ENCODE measurements at regions not wholly inside any gene's neighbourhood (a gene's known extent, or its start where the extent isn't known, plus 50 kb on each side); places are given as distances from the start of the nearest gene placed in this dataset.

DNA sequence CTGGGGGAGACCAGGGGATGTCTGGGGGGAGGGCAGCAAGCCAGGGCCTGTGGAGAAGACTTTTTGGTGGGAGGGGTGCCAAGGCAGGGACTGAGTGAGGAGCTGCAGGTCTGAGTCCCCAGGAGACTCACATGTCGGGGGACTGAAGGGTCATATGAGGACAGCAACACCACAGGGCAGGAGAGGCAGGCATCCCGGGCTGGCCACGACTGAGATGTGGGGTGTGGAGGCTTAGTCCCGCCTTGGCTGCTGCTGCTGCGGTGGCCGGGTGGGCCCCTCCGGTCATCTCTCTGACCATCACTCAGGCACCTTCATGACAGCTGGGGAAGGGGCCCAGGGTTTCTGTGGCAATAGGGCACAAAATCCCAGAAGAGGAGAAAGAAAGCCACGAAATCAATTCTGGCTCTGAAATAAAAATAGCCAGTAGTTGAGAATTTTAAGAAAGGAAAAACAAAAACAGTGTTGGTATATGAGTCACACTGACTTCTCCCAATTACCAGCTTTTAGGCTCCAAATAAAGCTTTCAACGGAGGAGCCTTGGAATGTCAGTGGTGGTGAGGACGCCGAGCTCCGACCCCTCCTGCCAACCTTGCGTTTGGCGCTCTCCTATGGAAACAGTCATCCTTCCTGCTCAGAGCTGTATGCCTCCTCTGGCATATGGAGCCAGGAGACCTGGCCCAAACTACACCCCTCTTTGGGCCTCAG, 52.9 kb upstream of the ITGA11 start:
- Histone ChIP-seq H3K79me1 (ENCODE audit: low read depth, low read length) (no peaks in the 10 kb centered on the region), H3K4me3 (ENCODE audit: extremely low read depth in 1 of 4, insufficient read depth in 2 of 4, low read depth in 3 of 4, low read length in 4 of 4) (no peak overlapping the region), H4K5ac (ENCODE audit: insufficient read length, low read depth, low read length) (no peak overlapping the region), H3K9me3 (ENCODE audit: insufficient read depth in 2 of 2, low read depth in 1 of 2, low read length in 1 of 2) (no peaks in the 10 kb centered on the region), H2BK120ac (replicated peaks; ENCODE audit: low read depth, low read length) (no peak overlapping the region), H3K79me2 (ENCODE audit: control insufficient read depth in 1 of 2, insufficient read depth in 2 of 2, low read length in 2 of 2) (no peaks in the 10 kb centered on the region), H3K4me1 (replicated peaks in 1 of 4; ENCODE audit: control insufficient read depth in 3 of 4, insufficient read depth in 4 of 4, low read length in 3 of 4) (0 out of 7 replicates have a peak, but pooled peaks cover 0 to 2% (median 0%) of the 10 kb centered on the region in 4 experiments), H3K4me2 (ENCODE audit: insufficient read depth in 1 of 2, low read depth in 2 of 2, low read length in 2 of 2) (no peak overlapping the region), H2BK5ac (ENCODE audit: low read depth, low read length) (no peak overlapping the region), H3K18ac (ENCODE audit: extremely low read depth, low read length) (no peak overlapping the region), H4K20me1 (replicated peaks in 1 of 2; ENCODE audit: control insufficient read depth in 1 of 2, insufficient read depth in 2 of 2, low read length in 2 of 2) (no peaks in the 10 kb centered on the region), H3K9ac (replicated peaks in 1 of 4; ENCODE audit: extremely low read depth in 1 of 4, low read depth in 3 of 4, low read length in 3 of 4) (no peak overlapping the region), H2AFZ (ENCODE audit: low read length) (no peak overlapping the region), H3K23me2 (ENCODE audit: low read depth, low read length) (no peaks in the 10 kb centered on the region), H3K4ac (replicated peaks; ENCODE audit: insufficient read length, low read depth, low read length) (no peak overlapping the region), H2BK15ac (ENCODE audit: low read length) (no peak overlapping the region), H3K14ac (ENCODE audit: insufficient read length) (no peak overlapping the region), H3K36me3 (ENCODE audit: control insufficient read depth in 2 of 4, insufficient read depth in 4 of 4, low read length in 3 of 4) (no peaks in the 10 kb centered on the region), H4K8ac (ENCODE audit: extremely low read depth, insufficient read depth, low read length) (no peak overlapping the region), H3K56ac (replicated peaks; ENCODE audit: insufficient read length, low read depth, low read length) (no peak overlapping the region), H4K91ac (replicated peaks; ENCODE audit: insufficient read length, low read length) (no peak overlapping the region), H3K27me3 (replicated peaks in 1 of 4; ENCODE audit: control insufficient read depth in 3 of 4, extremely low read depth in 1 of 4, insufficient read depth in 3 of 4, low read length in 3 of 4) (peaks cover 0 to 4% (median 0%) of the 10 kb centered on the region in 4 experiments; a peak in 2 of 7 replicates), H3K23ac (ENCODE audit: insufficient read length) (no peak overlapping the region), H3K27ac (ENCODE audit: low read depth, low read length) (no peak overlapping the region), H2BK20ac (ENCODE audit: low read length) (no peak overlapping the region), H2AK5ac (ENCODE audit: low read depth, low read length) (no peak overlapping the region), H2BK12ac (ENCODE audit: low read depth, low read length) (no peak overlapping the region)
- no peak for FAIRE-seq
- WGBS, 2 experiments (ENCODE audit: extremely low coverage in 1 of 2, insufficient coverage in 1 of 2, insufficient read length in 1 of 2, insufficient replicate concordance in 2 of 2, low coverage in 1 of 2, low lambda C conversion rate in 2 of 2, missing lambda C conversion rate in 1 of 2), result 85% methylated on average over 13 of the region's 14 CpGs; no CpG with 5 or more reads in 1 of the 2 experiments
- no peak for DNase-seq (ENCODE audit: low read depth in 1 of 2, low spot score in 2 of 2)
- ChIA-PET POLR2A (ENCODE audit: partially characterized antibody) (no interaction called here), CTCF (ENCODE audit: partially characterized antibody) (interaction anchor here (0.5 to 1.3 kb wide), 3 partner anchors 12 to 19 kb away, joined by 3 to 4 read pairs (median 3); no protein-coding TSS in a partner anchor)
- TF ChIP-seq POLR2A (IDR thresholded peaks at IDR 0.05; ENCODE audit: control extremely low read depth in 1 of 2, low read depth in 2 of 2, low read length in 2 of 2), result no peak
- TF ChIP-seq RBBP5 (IDR thresholded peaks at IDR 0.05; ENCODE audit: borderline replicate concordance, low read depth, low read length), result no peak
- no peak for TF ChIP-seq ZNF274 (IDR thresholded peaks at IDR 0.05; ENCODE audit: borderline replicate concordance, extremely low read depth, low read length)
- no peak for TF ChIP-seq NANOG (IDR thresholded peaks at IDR 0.05; ENCODE audit: insufficient read depth, low read depth, low read length, poor library complexity, severe bottlenecking)
- no peak for TF ChIP-seq CHD2 (IDR thresholded peaks at IDR 0.05; ENCODE audit: low read length)
- no peak for TF ChIP-seq POLR2AphosphoS5 (IDR thresholded peaks at IDR 0.05; ENCODE audit: low read depth, low read length)
- no peak for TF ChIP-seq SP1 (IDR thresholded peaks at IDR 0.05; ENCODE audit: low read depth, low read length)
- TF ChIP-seq SAP30 (IDR thresholded peaks at IDR 0.05; ENCODE audit: insufficient read depth, insufficient replicate concordance, low read length), result no peak
- no peak for TF ChIP-seq MAFK (IDR thresholded peaks at IDR 0.05; ENCODE audit: low read depth, low read length)
- TF ChIP-seq HDAC6 (IDR thresholded peaks at IDR 0.05; ENCODE audit: low read depth, low read length), result no peak
- TF ChIP-seq EGR1 (IDR thresholded peaks at IDR 0.05; ENCODE audit: borderline replicate concordance, low read depth, low read length), result no peak
- no peak for TF ChIP-seq SIN3A (conservative IDR thresholded peaks at IDR 0.05 in 1 of 2, IDR thresholded peaks at IDR 0.05 in 1 of 2; ENCODE audit: low read depth in 1 of 2, low read length in 2 of 2)
- no peak for TF ChIP-seq SIRT6 (IDR thresholded peaks at IDR 0.05; ENCODE audit: low read length)
- no peak for TF ChIP-seq CEBPB (IDR thresholded peaks at IDR 0.05; ENCODE audit: low read depth, low read length)
- no peak for TF ChIP-seq SIX5 (IDR thresholded peaks at IDR 0.05; ENCODE audit: low read depth, low read length)
